HG02943 (cell line): ENCODE measurements at regions not wholly inside any gene's neighbourhood (a gene's known extent, or its start where the extent isn't known, plus 50 kb on each side); places are given as distances from the start of the nearest gene placed in this dataset.
"Not testable (repeated sequence)": the region's sequence is repeated elsewhere in the genome, so short reads cannot be mapped to it uniquely, and the experiment has no call there.

Experiments
- ATAC-seq: cut with Tn5 transposase; IDR thresholded peaks from one replicate; pipeline ENCODE4 v1.9.1; 2021; ENCODE audit warnings: mild to moderate bottlenecking, low read depth, moderate library complexity; ENCODE audit not compliant: unreplicated experiment

GRCh38 chr11:96447208-96448110 lies 57.6 kb downstream of the JRKL start:
- ATAC-seq, result no peak

- no peak for ATAC-seq
Measured at GRCh38 chr11:96448225-96448624, 58.4 kb downstream of the JRKL start.

- ATAC-seq, result no peak
Measured at GRCh38 chr11:96456111-96456510, 66.3 kb downstream of the JRKL start.

- ATAC-seq, result no peak
Measured at GRCh38 chr11:96459751-96460150, 69.9 kb downstream of the JRKL start.

- ATAC-seq, result no peak
Measured at GRCh38 chr11:96461871-96462270, 72.1 kb downstream of the JRKL start.

- peak; percentile 74 for ATAC-seq
Measured at GRCh38 chr11:96464700-96465307, 75.0 kb downstream of the JRKL start.

GRCh38 chr11:96465512-96465911 lies 75.7 kb downstream of the JRKL start:
- no peak for ATAC-seq

GRCh38 chr11:96466607-96467006 lies 76.8 kb downstream of the JRKL start:
- no peak for ATAC-seq

- no peak for ATAC-seq
Measured at GRCh38 chr11:96469776-96470175, 80.0 kb downstream of the JRKL start.

- ATAC-seq, result no peak
Measured at GRCh38 chr11:96470521-96470920, 80.7 kb downstream of the JRKL start.

GRCh38 chr11:96472085-96472484 lies 82.3 kb downstream of the JRKL start:
- ATAC-seq, result no peak

GRCh38 chr11:96474263-96474662 lies 84.5 kb downstream of the JRKL start:
- ATAC-seq, result no peak

- ATAC-seq, result no peak
Measured at GRCh38 chr11:96481204-96481603, 91.4 kb downstream of the JRKL start.

GRCh38 chr11:96481771-96482170 lies 92.0 kb downstream of the JRKL start:
- no peak for ATAC-seq

GRCh38 chr11:96482193-96482592 lies 92.4 kb downstream of the JRKL start:
- no peak for ATAC-seq

- no peak for ATAC-seq
Measured at GRCh38 chr11:96483374-96483955, 93.7 kb downstream of the JRKL start.

- ATAC-seq, result no peak
Measured at GRCh38 chr11:96484361-96484760, 94.5 kb downstream of the JRKL start.

- ATAC-seq, result no peak
Measured at GRCh38 chr11:96486890-96487611, 97.2 kb downstream of the JRKL start.

- not testable (repeated sequence) for ATAC-seq
Measured at GRCh38 chr11:96488911-96489310, 99.1 kb downstream of the JRKL start.

- no peak for ATAC-seq
Measured at GRCh38 chr11:96500440-96500839, 110.6 kb downstream of the JRKL start.

- ATAC-seq, result no peak
Measured at GRCh38 chr11:96506041-96506440, 116.2 kb downstream of the JRKL start.
